H1 (cell line): ENCODE measurements at regions not wholly inside any gene's neighbourhood (a gene's known extent, or its start where the extent isn't known, plus 50 kb on each side); places are given as distances from the start of the nearest gene placed in this dataset.

ENCODE experiments used
- CTCF ChIA-PET: fragments of 300-600 bp; sonication (Branson Sonifier 250); formaldehyde crosslinking; loops from one replicate; lab custom pipeline; 2021; ENCODE audit not compliant: partially characterized antibody; lab: Charles Lee
- POLR2A ChIA-PET: fragments of 300-600 bp; sonication (Branson Sonifier 250); formaldehyde crosslinking; loops from one replicate; lab custom pipeline; 2021; ENCODE audit warnings: inconsistent platforms; ENCODE audit not compliant: partially characterized antibody; lab: Charles Lee
- DNase-seq, 2 experiments: peaks; one replicate each; pipeline versions ENCODE4 v3.0.0 to v3.0.0-alpha.2; 2010 to 2022; ENCODE audit warnings: low spot score in 2 of 2, low read depth in 1 of 2, mixed read lengths in 1 of 2
- FAIRE-seq: peaks from 2 replicates; lab custom pipeline; 2011; peaks lifted over from hg19 to GRCh38; lab: Jason Lieb, UNC
- H2AFZ ChIP-seq: 2 replicates; pipeline ENCODE4 v1.8.1; 2012; ENCODE audit warnings: low read length, inconsistent platforms
- H2AK5ac ChIP-seq: 2 replicates; pipeline ENCODE4 v1.6.1; 2013; ENCODE audit warnings: low read depth, low read length
- H2BK120ac ChIP-seq: replicated peaks from 2 replicates; pipeline ENCODE3; 2013; ENCODE audit warnings: low read depth, low read length, inconsistent platforms
- H2BK12ac ChIP-seq: 2 replicates; pipeline ENCODE4 v1.6.1; 2013; ENCODE audit warnings: low read depth, low read length
- H2BK15ac ChIP-seq: 2 replicates; pipeline ENCODE4 v1.6.1; 2013; ENCODE audit warnings: low read length
- H2BK20ac ChIP-seq: 2 replicates; pipeline ENCODE4 v1.6.1; 2013; ENCODE audit warnings: low read length
- H2BK5ac ChIP-seq: 2 replicates; pipeline ENCODE4 v1.6.1; 2013; ENCODE audit warnings: low read depth, low read length
- H3K14ac ChIP-seq: 2 replicates; pipeline ENCODE4 v1.6.1; 2013; ENCODE audit warnings: inconsistent platforms; ENCODE audit not compliant: insufficient read length
- H3K18ac ChIP-seq: 2 replicates; pipeline ENCODE4 v1.6.1; 2013; ENCODE audit warnings: low read length; ENCODE audit errors: extremely low read depth
- H3K23ac ChIP-seq: 2 replicates; pipeline ENCODE4 v1.6.1; 2013; ENCODE audit warnings: inconsistent platforms; ENCODE audit not compliant: insufficient read length
- H3K23me2 ChIP-seq: 2 replicates; pipeline ENCODE4 v1.6.1; 2013; ENCODE audit warnings: low read depth, low read length
- H3K27ac ChIP-seq: 2 replicates; pipeline ENCODE4 v1.6.1; 2011; ENCODE audit warnings: low read depth, low read length, inconsistent platforms
- H3K27me3 ChIP-seq, 4 experiments: replicated peaks in 1 of 4; 1 replicate in 1 of 4; 2 replicates in 3 of 4; pipeline versions ENCODE4 v1.6.1 to v1.8.1; 2011 to 2013; ENCODE audit warnings: low read length in 3 of 4, mild to moderate bottlenecking in 3 of 4, inconsistent platforms in 2 of 4, mixed read lengths in 2 of 4, moderate library complexity in 1 of 4; ENCODE audit not compliant: control insufficient read depth in 3 of 4, insufficient read depth in 3 of 4; ENCODE audit errors: extremely low read depth in 1 of 4
- H3K36me3 ChIP-seq, 4 experiments: 2 replicates each; pipeline versions ENCODE4 v1.6.1 to v1.8.1; 2011 to 2013; ENCODE audit warnings: mild to moderate bottlenecking in 4 of 4, low read length in 3 of 4, moderate library complexity in 2 of 4, control low read depth in 1 of 4, inconsistent platforms in 1 of 4; ENCODE audit not compliant: insufficient read depth in 4 of 4, control insufficient read depth in 2 of 4
- H3K4ac ChIP-seq: replicated peaks from 2 replicates; pipeline ENCODE3; 2013; ENCODE audit warnings: low read length, low read depth, mixed read lengths, inconsistent platforms; ENCODE audit not compliant: insufficient read length
- H3K4me1 ChIP-seq, 4 experiments: replicated peaks in 1 of 4; 1 replicate in 1 of 4; 2 replicates in 3 of 4; pipeline versions ENCODE4 v1.6.1 to v1.8.1; 2011 to 2013; ENCODE audit warnings: low read length in 3 of 4, inconsistent platforms in 2 of 4, mixed read lengths in 1 of 4; ENCODE audit not compliant: insufficient read depth in 4 of 4, control insufficient read depth in 3 of 4
- H3K4me2 ChIP-seq, 2 experiments: 2 replicates each; pipeline versions ENCODE4 v1.6.1 to v1.8.1; 2011 to 2013; ENCODE audit warnings: low read depth in 2 of 2, low read length in 2 of 2, control low read depth in 1 of 2, inconsistent platforms in 1 of 2, mild to moderate bottlenecking in 1 of 2; ENCODE audit not compliant: insufficient read depth in 1 of 2
- H3K4me3 ChIP-seq, 4 experiments: fragments of 200-600, 300-600 bp in 1 of 4; sonication (generic), shearing (Covaris generic), sonication (Bioruptor Twin) in 1 of 4; 2 replicates each; pipeline versions ENCODE4 v1.5.1 to v1.8.1; 2011 to 2016; ENCODE audit warnings: low read length in 4 of 4, low read depth in 3 of 4, control low read depth in 2 of 4, inconsistent platforms in 2 of 4, mild to moderate bottlenecking in 2 of 4, mixed read lengths in 1 of 4, moderate library complexity in 1 of 4; ENCODE audit not compliant: insufficient read depth in 2 of 4; ENCODE audit errors: extremely low read depth in 1 of 4
- H3K56ac ChIP-seq: replicated peaks from 2 replicates; pipeline ENCODE3; 2013; ENCODE audit warnings: low read depth, mild to moderate bottlenecking, mixed read lengths, low read length, inconsistent platforms; ENCODE audit not compliant: insufficient read length
- H3K79me1 ChIP-seq: 2 replicates; pipeline ENCODE4 v1.6.1; 2013; ENCODE audit warnings: low read depth, low read length, control low read depth
- H3K79me2 ChIP-seq, 2 experiments: 2 replicates each; pipeline versions ENCODE4 v1.6.1 to v1.8.1; 2012 to 2013; ENCODE audit warnings: low read length in 2 of 2, mild to moderate bottlenecking in 2 of 2, inconsistent platforms in 1 of 2; ENCODE audit not compliant: insufficient read depth in 2 of 2, control insufficient read depth in 1 of 2
- H3K9ac ChIP-seq, 4 experiments: replicated peaks in 1 of 4; 1 replicate in 1 of 4; 2 replicates in 3 of 4; pipeline versions ENCODE4 v1.6.1 to v1.8.1; 2011 to 2013; ENCODE audit warnings: low read depth in 3 of 4, low read length in 3 of 4, control low read depth in 2 of 4, mild to moderate bottlenecking in 2 of 4, moderate library complexity in 2 of 4, inconsistent platforms in 1 of 4; ENCODE audit errors: extremely low read depth in 1 of 4
- H3K9me3 ChIP-seq, 2 experiments: 2 replicates each; pipeline versions ENCODE4 v1.6.1 to v1.8.1; 2012 to 2013; ENCODE audit warnings: mild to moderate bottlenecking in 2 of 2, moderate library complexity in 2 of 2, control low read depth in 1 of 2, inconsistent platforms in 1 of 2, low read depth in 1 of 2, low read length in 1 of 2, mixed read lengths in 1 of 2; ENCODE audit not compliant: insufficient read depth in 2 of 2
- H4K20me1 ChIP-seq, 2 experiments: replicated peaks in 1 of 2; 2 replicates each; pipeline versions ENCODE3 to v1.8.1; 2011 to 2013; ENCODE audit warnings: inconsistent platforms in 2 of 2, low read length in 2 of 2, mild to moderate bottlenecking in 1 of 2; ENCODE audit not compliant: insufficient read depth in 2 of 2, control insufficient read depth in 1 of 2
- H4K5ac ChIP-seq: 2 replicates; pipeline ENCODE4 v1.6.1; 2013; ENCODE audit warnings: low read length, low read depth, mixed read lengths, inconsistent platforms; ENCODE audit not compliant: insufficient read length
- H4K8ac ChIP-seq: 2 replicates; pipeline ENCODE4 v1.8.0; 2013; ENCODE audit warnings: mild to moderate bottlenecking, moderate library complexity, low read length, inconsistent platforms; ENCODE audit not compliant: insufficient read depth; ENCODE audit errors: extremely low read depth
- H4K91ac ChIP-seq: replicated peaks from 2 replicates; pipeline ENCODE3; 2013; ENCODE audit warnings: low read length, mixed read lengths, inconsistent platforms; ENCODE audit not compliant: insufficient read length
- CHD1 ChIP-seq: IDR thresholded peaks from 2 replicates; pipeline ENCODE4 v1.6.1; 2012; ENCODE audit warnings: low read depth, low read length, improper control_type of control experiment
- NANOG ChIP-seq: IDR thresholded peaks from 2 replicates; pipeline ENCODE4 v1.6.1; 2011; ENCODE audit warnings: low read length, low read depth, mild to moderate bottlenecking, inconsistent platforms; ENCODE audit not compliant: insufficient read depth, poor library complexity, severe bottlenecking
- POLR2AphosphoS5 ChIP-seq: IDR thresholded peaks from 2 replicates; pipeline ENCODE4 v1.6.1; 2011; ENCODE audit warnings: low read depth, low read length
- SAP30 ChIP-seq: fragments of 300-600 bp; sonication (generic); IDR thresholded peaks from 2 replicates; pipeline ENCODE4 v1.7.1; 2012; ENCODE audit warnings: low read length, moderate library complexity, mild to moderate bottlenecking, inconsistent platforms; ENCODE audit not compliant: insufficient read depth, insufficient replicate concordance
- TAF7 ChIP-seq: optimal IDR thresholded peaks from 2 replicates; pipeline ENCODE3; 2011; ENCODE audit warnings: low read depth, mild to moderate bottlenecking, inconsistent platforms, low read length, moderate library complexity, borderline replicate concordance
- YY1 ChIP-seq: IDR thresholded peaks from 2 replicates; pipeline ENCODE4 v1.6.1; 2011; ENCODE audit warnings: low read depth, mild to moderate bottlenecking, low read length
- WGBS, 2 experiments: shearing (Covaris generic) in 1 of 2; methylation state at CpG; one replicate each; pipeline versions ENCODE4 v1.1.6 to v1.1.7; 2013 to 2015; ENCODE audit warnings: low lambda C conversion rate in 2 of 2, mixed read lengths in 2 of 2, inconsistent platforms in 1 of 2, low coverage in 1 of 2, missing lambda C conversion rate in 1 of 2; ENCODE audit not compliant: insufficient replicate concordance in 2 of 2, insufficient coverage in 1 of 2, insufficient read length in 1 of 2; ENCODE audit errors: extremely low coverage in 1 of 2, missing lambda C conversion rate in 1 of 2; 5-methylcytosine and 5-hydroxymethylcytosine counted together
- TF ChIP-seq, protein P1 (sequence below): IDR thresholded peaks from 2 replicates; pipeline ENCODE4 v1.6.1; 2011; ENCODE audit warnings: low read length, improper control_type of control experiment

DNA sequence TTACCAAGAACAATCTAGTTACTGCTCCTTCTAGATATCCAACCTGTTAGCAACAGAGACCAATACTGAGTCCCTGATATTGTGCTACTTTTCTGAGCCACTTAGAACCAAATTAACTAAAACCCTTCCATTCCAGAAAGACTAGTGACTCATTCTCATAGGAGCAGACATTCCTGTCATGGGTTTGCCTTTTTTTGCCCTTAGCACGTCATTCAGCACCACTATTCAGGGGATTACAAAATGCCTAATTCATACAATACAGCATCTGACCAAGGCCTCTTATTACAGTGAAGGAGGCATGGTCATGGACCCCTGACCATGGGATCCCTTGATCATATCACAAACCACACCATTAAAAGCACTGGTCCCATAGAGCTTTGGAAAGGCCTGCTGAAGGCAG, 123.8 kb upstream of the CXCL13 start:
- Histone ChIP-seq H2AFZ (no peak overlapping the region), H3K9me3 (peaks cover 0 to 3% of the 10 kb centered on the region in 2 experiments; a peak in 1 of 4 replicates), H3K23me2 (no peaks in the 10 kb centered on the region), H3K27me3 (no peaks in the 10 kb centered on the region), H2AK5ac (no peak overlapping the region), H4K8ac (no peak overlapping the region), H4K5ac (no peak overlapping the region), H3K4ac (no peak overlapping the region), H4K20me1 (no peaks in the 10 kb centered on the region), H3K4me1 (no peaks in the 10 kb centered on the region), H2BK20ac (no peak overlapping the region), H3K14ac (no peak overlapping the region), H2BK12ac (no peak overlapping the region), H2BK5ac (no peak overlapping the region), H3K4me3 (no peak overlapping the region), H3K56ac (no peak overlapping the region), H3K36me3 (no peaks in the 10 kb centered on the region), H4K91ac (no peak overlapping the region), H2BK15ac (no peak overlapping the region), H3K4me2 (no peak overlapping the region), H2BK120ac (no peak overlapping the region), H3K23ac (no peak overlapping the region), H3K18ac (no peak overlapping the region), H3K9ac (no peak overlapping the region), H3K79me2 (no peaks in the 10 kb centered on the region), H3K79me1 (no peaks in the 10 kb centered on the region), H3K27ac (no peak overlapping the region)
- no peak for TF ChIP-seq NANOG
- TF ChIP-seq TAF7, result no peak
- TF ChIP-seq CHD1, result no peak
- no peak for TF ChIP-seq POLR2AphosphoS5
- TF ChIP-seq, protein P1, sequence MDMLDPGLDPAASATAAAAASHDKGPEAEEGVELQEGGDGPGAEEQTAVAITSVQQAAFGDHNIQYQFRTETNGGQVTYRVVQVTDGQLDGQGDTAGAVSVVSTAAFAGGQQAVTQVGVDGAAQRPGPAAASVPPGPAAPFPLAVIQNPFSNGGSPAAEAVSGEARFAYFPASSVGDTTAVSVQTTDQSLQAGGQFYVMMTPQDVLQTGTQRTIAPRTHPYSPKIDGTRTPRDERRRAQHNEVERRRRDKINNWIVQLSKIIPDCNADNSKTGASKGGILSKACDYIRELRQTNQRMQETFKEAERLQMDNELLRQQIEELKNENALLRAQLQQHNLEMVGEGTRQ, result no peak
- no peak for TF ChIP-seq YY1
- TF ChIP-seq SAP30, result no peak
- FAIRE-seq (no peak), DNase-seq (no peak)
- ChIA-PET POLR2A (no interaction called here), CTCF (no interaction called here)
- 83% methylated on average over 1 of the region's 1 CpG; no CpG with 5 or more reads in 1 of the 2 experiments for WGBS, 2 experiments
